ENCODE measurements at regions not wholly inside any gene's neighbourhood (a gene's known extent, or its start where the extent isn't known, plus 50 kb on each side); places are given as distances from the start of the nearest gene placed in this dataset.

DNA sequence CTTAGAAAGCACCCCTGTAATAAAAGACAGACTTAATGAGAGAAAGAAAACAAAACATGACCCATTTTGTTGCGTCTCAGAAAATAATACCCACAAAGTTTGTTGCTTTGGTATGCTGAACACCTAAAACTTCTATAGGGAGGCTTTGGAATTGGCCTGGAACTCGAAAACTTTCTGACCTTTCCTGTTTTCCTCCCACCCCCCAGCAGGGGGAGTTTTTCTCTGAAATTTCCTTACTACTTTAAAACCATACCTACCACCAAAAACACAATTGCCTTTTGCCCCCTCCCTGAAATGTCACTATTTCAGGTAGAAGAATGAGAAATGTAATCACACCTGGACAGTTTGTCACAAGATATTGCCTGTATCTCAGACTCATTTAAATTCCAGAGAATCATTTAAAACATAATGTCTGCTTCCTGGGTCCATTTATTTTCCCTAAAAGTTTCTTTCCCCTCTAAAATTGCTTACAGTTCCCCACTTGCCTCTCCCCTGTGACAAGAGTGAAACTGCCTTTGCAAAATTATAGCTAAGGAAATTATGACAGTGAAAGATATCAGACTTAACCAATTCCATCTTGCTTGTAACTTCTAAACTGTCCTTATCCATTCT lies 2700.2 kb downstream of the PCDH9 start:
- intact Hi-C loops (cut with DNase I) = no loop called here
- DNase-seq = no peak
- no peak for TF ChIP-seq EP300 (IDR thresholded peaks at IDR 0.05)
- no peak for TF ChIP-seq POLR2A (IDR thresholded peaks at IDR 0.05)
- TF ChIP-seq, protein P1, sequence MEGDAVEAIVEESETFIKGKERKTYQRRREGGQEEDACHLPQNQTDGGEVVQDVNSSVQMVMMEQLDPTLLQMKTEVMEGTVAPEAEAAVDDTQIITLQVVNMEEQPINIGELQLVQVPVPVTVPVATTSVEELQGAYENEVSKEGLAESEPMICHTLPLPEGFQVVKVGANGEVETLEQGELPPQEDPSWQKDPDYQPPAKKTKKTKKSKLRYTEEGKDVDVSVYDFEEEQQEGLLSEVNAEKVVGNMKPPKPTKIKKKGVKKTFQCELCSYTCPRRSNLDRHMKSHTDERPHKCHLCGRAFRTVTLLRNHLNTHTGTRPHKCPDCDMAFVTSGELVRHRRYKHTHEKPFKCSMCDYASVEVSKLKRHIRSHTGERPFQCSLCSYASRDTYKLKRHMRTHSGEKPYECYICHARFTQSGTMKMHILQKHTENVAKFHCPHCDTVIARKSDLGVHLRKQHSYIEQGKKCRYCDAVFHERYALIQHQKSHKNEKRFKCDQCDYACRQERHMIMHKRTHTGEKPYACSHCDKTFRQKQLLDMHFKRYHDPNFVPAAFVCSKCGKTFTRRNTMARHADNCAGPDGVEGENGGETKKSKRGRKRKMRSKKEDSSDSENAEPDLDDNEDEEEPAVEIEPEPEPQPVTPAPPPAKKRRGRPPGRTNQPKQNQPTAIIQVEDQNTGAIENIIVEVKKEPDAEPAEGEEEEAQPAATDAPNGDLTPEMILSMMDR (IDR thresholded peaks at IDR 0.05) = no peak
- H3K4me1 ChIP-seq (ENCODE audit: insufficient read depth) = no peaks in the 10 kb centered on the region
- H3K27ac ChIP-seq = no peak overlapping the region
- no peaks in the 10 kb centered on the region for H3K9me3 ChIP-seq
- no peaks in the 10 kb centered on the region for H3K36me3 ChIP-seq
- H3K27me3 ChIP-seq = no peaks in the 10 kb centered on the region
- no peak overlapping the region for H3K4me3 ChIP-seq
- 86 to 94% (median 88%) methylated on average over 2 of the region's 2 CpGs for WGBS, 3 donors

DNA sequence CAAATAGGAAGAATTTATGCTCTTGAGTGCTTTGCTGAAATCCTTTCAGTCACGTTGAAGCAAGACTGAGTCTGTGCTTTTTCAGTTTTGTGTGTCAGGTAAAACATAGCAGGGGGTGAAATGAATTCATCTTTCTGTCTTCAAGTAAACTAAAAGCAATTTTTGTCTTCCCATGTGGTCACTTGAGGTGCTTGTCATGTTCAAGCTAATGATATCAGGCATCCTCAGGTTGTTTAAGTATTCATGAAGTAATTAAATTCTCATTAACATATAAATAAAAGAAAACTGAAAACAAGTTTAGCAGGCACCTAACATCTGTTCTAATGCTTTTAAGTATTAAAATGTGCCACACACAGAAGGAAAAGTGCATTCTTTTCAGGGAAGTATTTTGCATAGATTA lies 2701.3 kb downstream of the PCDH9 start:
- H3K4me1 ChIP-seq (ENCODE audit: insufficient read depth) = no peaks in the 10 kb centered on the region
- no peaks in the 10 kb centered on the region for H3K9me3 ChIP-seq
- no peak for DNase-seq
- no peak overlapping the region for H3K4me3 ChIP-seq
- 28 to 35% (median 33%) methylated on average over 1 of the region's 1 CpG for WGBS, 3 donors
- intact Hi-C loops (cut with DNase I) = no loop called here
- H3K27ac ChIP-seq = no peak overlapping the region
- no peaks in the 10 kb centered on the region for H3K36me3 ChIP-seq
- no peaks in the 10 kb centered on the region for H3K27me3 ChIP-seq
- TF ChIP-seq EP300 (IDR thresholded peaks at IDR 0.05) (no peak), POLR2A (IDR thresholded peaks at IDR 0.05) (no peak)
- TF ChIP-seq, protein P1 (IDR thresholded peaks at IDR 0.05) = no peak

- Histone ChIP-seq H3K36me3 (no peaks in the 10 kb centered on the region), H3K27ac (no peak overlapping the region), H3K4me3 (no peak overlapping the region), H3K27me3 (no peaks in the 10 kb centered on the region), H3K9me3 (no peaks in the 10 kb centered on the region), H3K4me1 (ENCODE audit: insufficient read depth) (no peaks in the 10 kb centered on the region)
- no peak for DNase-seq
- no peak for TF ChIP-seq POLR2A (IDR thresholded peaks at IDR 0.05)
- intact Hi-C loops (cut with DNase I) = no loop called here
- 81 to 90% (median 88%) methylated on average over 2 of the region's 2 CpGs for WGBS, 3 donors
These were observed 2702.6 kb downstream of the PCDH9 start for GRCh38 chr13:64527561-64527960.

DNA sequence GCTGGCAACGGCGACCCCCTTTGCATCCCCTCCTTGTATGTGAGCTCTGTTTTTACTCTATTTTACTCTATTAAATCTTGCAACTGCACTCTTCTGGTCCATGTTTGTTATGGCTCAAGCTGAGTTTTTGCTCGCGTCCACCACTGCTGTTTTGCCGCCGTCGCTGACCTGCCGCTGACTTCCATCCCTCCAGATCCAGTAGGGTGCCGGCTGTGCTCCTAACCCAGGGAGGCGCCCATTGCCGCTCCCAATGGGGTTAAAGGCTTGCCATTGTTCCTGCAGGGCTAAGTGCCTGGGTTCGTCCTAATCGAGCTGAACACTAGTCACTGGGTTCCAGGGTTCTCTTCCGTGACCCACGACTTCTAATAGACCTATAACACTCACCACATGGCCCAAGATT lies 2704.4 kb downstream of the PCDH9 start:
- H3K4me1 ChIP-seq (ENCODE audit: insufficient read depth) = no peaks in the 10 kb centered on the region
- H3K9me3 ChIP-seq = no peaks in the 10 kb centered on the region
- H3K4me3 ChIP-seq = no peak overlapping the region
- H3K27ac ChIP-seq = no peak overlapping the region
- H3K36me3 ChIP-seq = no peaks in the 10 kb centered on the region
- no peak for TF ChIP-seq POLR2A (IDR thresholded peaks at IDR 0.05)
- TF ChIP-seq, protein P1 (IDR thresholded peaks at IDR 0.05) = no peak
- no peak for TF ChIP-seq EP300 (IDR thresholded peaks at IDR 0.05)
- no peak for DNase-seq
- intact Hi-C loops (cut with DNase I) = no loop called here
- 89 to 94% (median 90%) methylated on average over 15 of the region's 15 CpGs for WGBS, 3 donors
- H3K27me3 ChIP-seq = no peaks in the 10 kb centered on the region

DNA sequence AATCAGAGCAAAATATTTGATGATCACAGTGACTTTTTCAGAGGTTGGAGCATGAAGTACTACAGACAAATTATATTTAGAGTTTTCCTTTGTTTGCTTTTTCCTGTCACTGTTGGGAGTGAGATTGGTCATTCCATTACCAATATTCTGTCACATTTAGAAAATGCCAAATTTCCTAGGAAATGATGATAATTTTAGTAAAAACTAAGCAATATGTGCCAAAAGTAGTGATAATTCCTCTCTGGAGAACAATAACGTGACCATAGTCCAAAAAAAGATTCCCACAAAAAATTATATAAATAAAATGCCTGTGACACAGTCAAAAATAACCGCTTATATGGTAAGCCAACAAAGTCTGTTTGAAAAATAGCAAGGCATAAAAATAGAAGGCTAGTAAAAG lies 2719.4 kb downstream of the PCDH9 start:
- WGBS, 3 donors = 45 to 46% (median 46%) methylated on average over 2 of the region's 2 CpGs
- Histone ChIP-seq H3K27me3 (no peaks in the 10 kb centered on the region), H3K9me3 (no peaks in the 10 kb centered on the region), H3K4me1 (ENCODE audit: insufficient read depth) (no peaks in the 10 kb centered on the region), H3K27ac (no peak overlapping the region), H3K4me3 (no peak overlapping the region), H3K36me3 (no peaks in the 10 kb centered on the region)
- TF ChIP-seq, protein P1 (IDR thresholded peaks at IDR 0.05) = no peak
- no peak for TF ChIP-seq EP300 (IDR thresholded peaks at IDR 0.05)
- TF ChIP-seq POLR2A (IDR thresholded peaks at IDR 0.05) = no peak
- no peak for DNase-seq
- intact Hi-C loops (cut with DNase I) = no loop called here

Data from ovary (tissue), 7 donors.